HEK293T (cell line): ENCODE measurements at regions not wholly inside any gene's neighbourhood (a gene's known extent, or its start where the extent isn't known, plus 50 kb on each side); places are given as distances from the start of the nearest gene placed in this dataset.
"Not testable (repeated sequence)": the region's sequence is repeated elsewhere in the genome, so short reads cannot be mapped to it uniquely, and the experiment has no call there.

Source experiments
- CTCF ChIA-PET: fragments of 350-600 bp; formaldehyde crosslinking; extraction: SDS; loops from one replicate; lab custom pipeline; 2021; ENCODE audit warnings: antibody characterized with exemption, inconsistent platforms; lab: Yijun Ruan, JAX
- POLR2A ChIA-PET: fragments of 350-600 bp; formaldehyde crosslinking; extraction: SDS; loops from one replicate; lab custom pipeline; 2020; ENCODE audit warnings: antibody characterized with exemption, inconsistent platforms; lab: Yijun Ruan, JAX
- DNase-seq: peaks from one replicate; pipeline ENCODE4 v3.0.0; 2012; ENCODE audit warnings: mixed read lengths; ENCODE audit errors: extremely low spot score
- ARNT ChIP-seq: fragments of 450-650 bp; IDR thresholded peaks from 2 replicates; pipeline ENCODE4 v1.6.1; 2017; ENCODE audit warnings: mild to moderate bottlenecking
- BHLHE40 ChIP-seq: fragments of 450-650 bp; IDR thresholded peaks from 2 replicates; pipeline ENCODE4 v1.6.1; 2016; ENCODE audit warnings: mild to moderate bottlenecking, moderate library complexity, borderline replicate concordance
- CTBP1 ChIP-seq: fragments of 450-650 bp; IDR thresholded peaks from 2 replicates; pipeline ENCODE4 v1.6.1; 2016; ENCODE audit warnings: borderline replicate concordance
- ELF4 ChIP-seq: fragments of 450-650 bp; IDR thresholded peaks from 2 replicates; pipeline ENCODE4 v1.6.1; 2017; ENCODE audit warnings: antibody characterized with exemption
- FOXA1 ChIP-seq: fragments of 450-650 bp; IDR thresholded peaks from 2 replicates; pipeline ENCODE4 v1.6.1; 2016; ENCODE audit warnings: mild to moderate bottlenecking
- FOXK2 ChIP-seq: fragments of 450-650 bp; IDR thresholded peaks from 2 replicates; pipeline ENCODE4 v1.6.1; 2016; ENCODE audit warnings: mild to moderate bottlenecking
- FOXM1 ChIP-seq: fragments of 450-650 bp; IDR thresholded peaks from 2 replicates; pipeline ENCODE4 v1.6.1; 2017; ENCODE audit warnings: mild to moderate bottlenecking, borderline replicate concordance
- HDGF ChIP-seq: fragments of 450-650 bp; IDR thresholded peaks from 2 replicates; pipeline ENCODE4 v1.6.1; 2017; ENCODE audit warnings: antibody characterized with exemption, borderline replicate concordance
- L3MBTL2 ChIP-seq: fragments of 450-650 bp; conservative IDR thresholded peaks from 2 replicates; pipeline ENCODE4 v1.6.1; 2016; ENCODE audit warnings: mild to moderate bottlenecking
- LEF1 ChIP-seq: fragments of 450-650 bp; IDR thresholded peaks from 2 replicates; pipeline ENCODE4 v1.6.1; 2017; ENCODE audit warnings: mild to moderate bottlenecking, borderline replicate concordance
- NFRKB ChIP-seq: fragments of 450-650 bp; IDR thresholded peaks from 2 replicates; pipeline ENCODE4 v1.6.1; 2016; ENCODE audit warnings: mild to moderate bottlenecking, moderate library complexity
- PKNOX1 ChIP-seq: fragments of 450-650 bp; IDR thresholded peaks from 2 replicates; pipeline ENCODE4 v1.6.1; 2016
- SP1 ChIP-seq: fragments of 450-650 bp; IDR thresholded peaks from 2 replicates; pipeline ENCODE4 v1.6.1; 2017
- SUZ12 ChIP-seq: fragments of 450-650 bp; IDR thresholded peaks from 2 replicates; pipeline ENCODE4 v1.6.1; 2016; ENCODE audit warnings: mild to moderate bottlenecking
- TARDBP ChIP-seq: fragments of 450-650 bp; IDR thresholded peaks from 2 replicates; pipeline ENCODE4 v1.6.1; 2016
- ZNF384 ChIP-seq: fragments of 450-650 bp; IDR thresholded peaks from 2 replicates; pipeline ENCODE4 v1.6.1; 2016

DNA sequence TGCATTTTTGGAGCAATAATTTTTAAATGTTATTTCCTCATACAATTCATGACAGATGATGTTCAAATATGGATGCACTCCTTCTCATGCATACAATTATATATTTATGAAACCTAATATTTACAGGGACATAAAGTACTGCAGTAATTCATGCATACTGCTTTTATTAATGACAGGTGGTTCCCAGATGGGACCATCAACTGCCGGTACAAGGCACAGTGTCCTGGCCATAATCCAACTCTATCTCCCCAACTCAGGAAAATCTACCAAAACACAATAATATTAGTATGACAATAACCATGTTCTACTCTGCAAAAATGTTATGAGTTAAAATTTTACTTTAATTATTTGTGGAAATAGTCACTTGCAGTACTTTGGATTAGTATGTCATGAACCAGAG lies 77.8 kb downstream of the VIP start:
- TF ChIP-seq ARNT (no peak), L3MBTL2 (no peak), FOXM1 (no peak), TARDBP (no peak), NFRKB (no peak), SP1 (no peak), BHLHE40 (no peak), ZNF384 (no peak)
- no peak for DNase-seq
- ChIA-PET POLR2A (no interaction called here), CTCF (no interaction called here)

- POLR2A ChIA-PET, DNase-seq, CTCF ChIA-PET: not testable (repeated sequence)
Observed at GRCh38 chr6:152834366-152834765, 83.8 kb downstream of the VIP start.

- DNase-seq = no peak
- no peak for TF ChIP-seq FOXA1
- no peak for TF ChIP-seq HDGF
- TF ChIP-seq NFRKB = no peak
- no peak for TF ChIP-seq SUZ12
- no peak for TF ChIP-seq PKNOX1
- no peak for TF ChIP-seq ARNT
- no peak for TF ChIP-seq SP1
- no peak for TF ChIP-seq FOXM1
- TF ChIP-seq ELF4 = no peak
- TF ChIP-seq BHLHE40 = no peak
- TF ChIP-seq LEF1 = no peak
- no peak for TF ChIP-seq FOXK2
- CTCF ChIA-PET = no interaction called here
- POLR2A ChIA-PET = no interaction called here
Observed at GRCh38 chr6:152836523-152836922, 85.9 kb downstream of the VIP start.

- DNase-seq = no peak
- POLR2A ChIA-PET = interaction anchor here (0.6 kb wide), 1 partner anchor 1111 kb away, joined by 5 read pairs; no protein-coding TSS in a partner anchor
- CTCF ChIA-PET = no interaction called here
- TF ChIP-seq PKNOX1 = no peak
- no peak for TF ChIP-seq ZNF384
- no peak for TF ChIP-seq FOXA1
- no peak for TF ChIP-seq SUZ12
- no peak for TF ChIP-seq FOXK2
- TF ChIP-seq BHLHE40 = no peak
- TF ChIP-seq TARDBP = no peak
- TF ChIP-seq LEF1 = no peak
- TF ChIP-seq CTBP1 = no peak
- TF ChIP-seq ELF4 = no peak
- TF ChIP-seq SP1 = no peak
- TF ChIP-seq HDGF = no peak
- TF ChIP-seq L3MBTL2 = no peak
- no peak for TF ChIP-seq FOXM1
- no peak for TF ChIP-seq NFRKB
- no peak for TF ChIP-seq ARNT
Observed at GRCh38 chr6:152845421-152845820, 94.8 kb downstream of the VIP start.

- CTCF ChIA-PET = interaction anchor here (0.7 kb wide), 1 partner anchor 664 kb away, joined by 6 read pairs; no protein-coding TSS in a partner anchor
- POLR2A ChIA-PET = no interaction called here
- TF ChIP-seq FOXM1 = no peak
- TF ChIP-seq L3MBTL2 = no peak
- TF ChIP-seq PKNOX1 = no peak
- no peak for TF ChIP-seq NFRKB
- TF ChIP-seq BHLHE40 = no peak
- DNase-seq = no peak
Observed at GRCh38 chr6:152846825-152847224, 96.2 kb downstream of the VIP start.

DNA sequence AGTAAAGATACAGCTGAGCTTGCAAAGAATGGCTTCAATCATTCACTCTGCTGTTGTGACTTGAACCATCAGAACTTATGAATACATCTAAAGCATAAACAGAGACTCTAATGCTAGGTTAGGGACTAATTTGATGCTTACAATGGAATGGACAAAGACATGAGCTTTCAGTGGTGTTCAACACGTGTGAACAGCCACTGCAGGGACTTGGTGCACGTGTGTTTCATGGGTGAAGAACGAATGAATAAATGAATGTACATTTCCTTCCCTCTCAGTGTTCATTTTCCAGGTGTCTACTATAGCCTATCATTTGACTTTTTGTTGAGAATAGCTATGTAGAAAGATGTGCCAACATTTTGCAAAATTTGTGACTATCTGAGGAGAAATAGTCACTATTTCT lies 98.3 kb downstream of the VIP start:
- DNase-seq = no peak
- POLR2A ChIA-PET = no interaction called here
- TF ChIP-seq BHLHE40 = no peak
- no peak for TF ChIP-seq ELF4
- no peak for TF ChIP-seq ZNF384
- TF ChIP-seq FOXK2 = no peak
- no peak for TF ChIP-seq ARNT
- no peak for TF ChIP-seq CTBP1
- TF ChIP-seq HDGF = no peak
- no peak for TF ChIP-seq PKNOX1
- CTCF ChIA-PET = no interaction called here
